HepG2 (cell line): ENCODE measurements at regions not wholly inside any gene's neighbourhood (a gene's known extent, or its start where the extent isn't known, plus 50 kb on each side); places are given as distances from the start of the nearest gene placed in this dataset.

Experiments used
- CTCF ChIP-seq: sonication (generic); formaldehyde crosslinking; IDR thresholded peaks from 2 replicates; pipeline ENCODE4 v1.5.0; 2020; ENCODE audit warnings: mild to moderate bottlenecking, missing genetic modification reagents, moderate library complexity
- IRF9 ChIP-seq: sonication (generic); formaldehyde crosslinking; IDR thresholded peaks from 2 replicates; pipeline ENCODE4 v1.8.0; 2022; ENCODE audit warnings: missing genetic modification reagents, mild to moderate bottlenecking, borderline replicate concordance
- ZFP36 ChIP-seq: fragments of 150-350 bp; IDR thresholded peaks from 2 replicates; pipeline ENCODE4 v1.6.1; 2018; ENCODE audit warnings: borderline replicate concordance, low read length, low read depth; ENCODE audit not compliant: partially characterized antibody

DNA sequence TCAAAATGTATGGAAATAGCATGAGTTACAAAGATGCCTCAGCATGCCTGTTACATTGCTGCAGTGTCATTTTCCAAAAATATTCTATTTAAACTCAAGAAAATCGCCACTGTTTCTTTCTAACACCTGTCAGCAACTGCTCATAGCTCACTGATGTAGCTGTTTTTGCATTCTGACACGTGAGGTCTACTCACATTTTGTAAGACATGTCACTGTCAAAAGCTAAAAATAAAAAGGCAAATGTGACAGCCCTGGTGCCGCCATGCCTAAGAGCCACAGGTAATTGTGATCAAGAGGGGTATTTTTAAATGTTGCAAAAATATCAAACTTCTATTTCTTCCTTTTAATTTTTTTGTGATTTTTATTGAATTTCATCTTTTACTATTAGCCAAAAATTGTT lies 556.2 kb upstream of the TMPRSS15 start:
- no peak for TF ChIP-seq CTCF
- TF ChIP-seq IRF9 = no peak
- TF ChIP-seq ZFP36 = no peak
